Fibroblast of lung (primary cell): ENCODE measurements at regions not wholly inside any gene's neighbourhood (a gene's known extent, or its start where the extent isn't known, plus 50 kb on each side); places are given as distances from the start of the nearest gene placed in this dataset.

Experiments used
- DNase-seq, 2 donors: peaks; one replicate each; pipeline versions ENCODE4 v3.0.0 to v3.0.0-alpha.2; 2010; ENCODE audit warnings: low read depth in 2 of 2
- H2AFZ ChIP-seq: 2 replicates; pipeline ENCODE4 v1.5.1; 2012; ENCODE audit warnings: low read length, control low read depth, inconsistent platforms
- H3K27ac ChIP-seq: 2 replicates; pipeline ENCODE4 v1.5.1; 2011; ENCODE audit warnings: low read length, control low read depth; ENCODE audit not compliant: insufficient read depth
- H3K27me3 ChIP-seq: 2 replicates; pipeline ENCODE4 v1.5.1; 2011; ENCODE audit warnings: mild to moderate bottlenecking, low read length; ENCODE audit not compliant: control insufficient read depth, insufficient read depth
- H3K36me3 ChIP-seq: 2 replicates; pipeline ENCODE4 v1.5.1; 2011; ENCODE audit warnings: low read length; ENCODE audit not compliant: control insufficient read depth, insufficient read depth
- H3K4me1 ChIP-seq: 2 replicates; pipeline ENCODE4 v1.5.1; 2011; ENCODE audit warnings: low read length; ENCODE audit not compliant: control insufficient read depth, insufficient read depth; ENCODE audit errors: extremely low read depth
- H3K4me2 ChIP-seq: 2 replicates; pipeline ENCODE4 v1.5.1; 2011; ENCODE audit warnings: low read length, control low read depth; ENCODE audit not compliant: insufficient read depth; ENCODE audit errors: extremely low read depth
- H3K4me3 ChIP-seq, 4 experiments: fragments of 200-600 bp in 1 of 4; sonication (generic) in 1 of 4; replicated peaks in 1 of 4; 2 replicates each; pipeline ENCODE4 v1.5.1; 2011 to 2016; ENCODE audit warnings: low read length in 4 of 4, low read depth in 3 of 4, mild to moderate bottlenecking in 3 of 4, control low read depth in 2 of 4, inconsistent platforms in 1 of 4, mixed read lengths in 1 of 4; ENCODE audit not compliant: insufficient read depth in 1 of 4; ENCODE audit errors: control extremely low read depth in 1 of 4
- H3K79me2 ChIP-seq: 2 replicates; pipeline ENCODE4 v1.5.1; 2012; ENCODE audit warnings: mild to moderate bottlenecking, low read length, inconsistent platforms; ENCODE audit not compliant: control insufficient read depth, insufficient read depth
- H3K9ac ChIP-seq: 2 replicates; pipeline ENCODE4 v1.5.1; 2011; ENCODE audit warnings: mild to moderate bottlenecking, low read length, control low read depth; ENCODE audit not compliant: insufficient read depth
- H3K9me3 ChIP-seq: 2 replicates; pipeline ENCODE4 v1.5.1; 2012; ENCODE audit warnings: low read depth, low read length; ENCODE audit not compliant: control insufficient read depth, insufficient read depth
- H4K20me1 ChIP-seq: 2 replicates; pipeline ENCODE4 v1.5.1; 2011; ENCODE audit warnings: low read length; ENCODE audit not compliant: control insufficient read depth, insufficient read depth; ENCODE audit errors: extremely low read depth
- CTCF ChIP-seq, 2 donors: IDR thresholded peaks in 1 of 2; conservative IDR thresholded peaks in 1 of 2; 1 replicate in 1 of 2; 2 replicates in 1 of 2; pipeline ENCODE4 v1.5.1; 2011 to 2012; ENCODE audit warnings: low read length in 2 of 2, control low read depth in 1 of 2, inconsistent platforms in 1 of 2, low read depth in 1 of 2, mild to moderate bottlenecking in 1 of 2
- EZH2 ChIP-seq: IDR thresholded peaks from 2 replicates; pipeline ENCODE4 v1.5.1; 2012; ENCODE audit warnings: low read length, control low read depth, mild to moderate bottlenecking; ENCODE audit errors: missing control alignments

GRCh38 chr12:28610401-28611114 is 420.3 kb downstream of the CCDC91 start:
- no peak for TF ChIP-seq CTCF (conservative IDR thresholded peaks at IDR 0.05 in 1 of 2, IDR thresholded peaks at IDR 0.05 in 1 of 2; ENCODE audit: low read depth in 1 of 2, low read length in 2 of 2)
- TF ChIP-seq EZH2, result no peak
- no peaks in the 10 kb centered on the region for H3K27me3 ChIP-seq
- H3K4me3 ChIP-seq, result no peak overlapping the region
- H3K27ac ChIP-seq, result no peak overlapping the region
- H2AFZ ChIP-seq, result no peak overlapping the region
- DNase-seq, result peak in 1 of 2 donors; percentile 18
- no peaks in the 10 kb centered on the region for H4K20me1 ChIP-seq
- H3K79me2 ChIP-seq, result no peaks in the 10 kb centered on the region
- H3K4me1 ChIP-seq, result peaks cover 5% of the 10 kb centered on the region
- H3K4me2 ChIP-seq, result no peak overlapping the region
- H3K36me3 ChIP-seq, result no peaks in the 10 kb centered on the region
- H3K9me3 ChIP-seq, result no peaks in the 10 kb centered on the region
- H3K9ac ChIP-seq, result no peak overlapping the region

GRCh38 chr12:28611115-28611435 is 420.8 kb downstream of the CCDC91 start:
- no peak overlapping the region for H3K4me3 ChIP-seq
- no peak overlapping the region for H3K27ac ChIP-seq
- H4K20me1 ChIP-seq, result no peaks in the 10 kb centered on the region
- no peaks in the 10 kb centered on the region for H3K36me3 ChIP-seq
- no peaks in the 10 kb centered on the region for H3K9me3 ChIP-seq
- DNase-seq, result peak; percentile 92 to 93
- H3K4me2 ChIP-seq, result no peak overlapping the region
- H2AFZ ChIP-seq, result no peak overlapping the region
- H3K27me3 ChIP-seq, result no peaks in the 10 kb centered on the region
- H3K4me1 ChIP-seq, result peaks cover 5% of the 10 kb centered on the region
- no peaks in the 10 kb centered on the region for H3K79me2 ChIP-seq
- H3K9ac ChIP-seq, result no peak overlapping the region
- no peak for TF ChIP-seq EZH2
- no peak for TF ChIP-seq CTCF (conservative IDR thresholded peaks at IDR 0.05 in 1 of 2, IDR thresholded peaks at IDR 0.05 in 1 of 2; ENCODE audit: low read depth in 1 of 2, low read length in 2 of 2)

- Histone ChIP-seq H3K4me1 (peaks cover 5% of the 10 kb centered on the region), H3K27me3 (no peaks in the 10 kb centered on the region), H3K36me3 (no peaks in the 10 kb centered on the region), H3K9ac (no peak overlapping the region), H3K4me2 (no peak overlapping the region), H3K27ac (no peak overlapping the region), H3K4me3 (no peak overlapping the region), H4K20me1 (no peaks in the 10 kb centered on the region), H3K79me2 (no peaks in the 10 kb centered on the region), H3K9me3 (no peaks in the 10 kb centered on the region), H2AFZ (no peak overlapping the region)
- TF ChIP-seq CTCF (conservative IDR thresholded peaks at IDR 0.05 in 1 of 2, IDR thresholded peaks at IDR 0.05 in 1 of 2; ENCODE audit: low read depth in 1 of 2, low read length in 2 of 2) (no peak), EZH2 (no peak)
- no peak for DNase-seq
These were observed 421.2 kb downstream of the CCDC91 start for GRCh38 chr12:28611449-28611848.
